Thyroid gland (tissue), 4 donors: ENCODE measurements at regions not wholly inside any gene's neighbourhood (a gene's known extent, or its start where the extent isn't known, plus 50 kb on each side); places are given as distances from the start of the nearest gene placed in this dataset.

Source experiments
- DNase-seq, 2 donors: peaks; one replicate each; pipeline ENCODE4 v3.0.0-alpha.2; 2019
- H3K27ac ChIP-seq, 3 donors: fragments of 200-600 bp; sonication (generic); 1 replicate in 2 of 3; 2 replicates in 1 of 3; pipeline ENCODE4 v1.5.1; 2016 to 2019; ENCODE audit warnings: mild to moderate bottlenecking in 1 of 3, moderate library complexity in 1 of 3
- H3K27me3 ChIP-seq: fragments of 200-600 bp; sonication (generic); one replicate; pipeline ENCODE4 v1.5.1; 2019
- H3K36me3 ChIP-seq, 2 donors: fragments of 200-600 bp; sonication (generic); one replicate each; pipeline ENCODE4 v1.5.1; 2016 to 2019
- H3K4me1 ChIP-seq, 2 donors: fragments of 200-600 bp; sonication (generic); one replicate each; pipeline ENCODE4 v1.5.1; 2017 to 2019
- H3K4me3 ChIP-seq, 3 donors: fragments of 200-600 bp; sonication (generic); replicated peaks in 1 of 3; 1 replicate in 2 of 3; 2 replicates in 1 of 3; pipeline ENCODE4 v1.5.1; 2016; ENCODE audit warnings: mild to moderate bottlenecking in 1 of 3
- H3K9me3 ChIP-seq: fragments of 200-600 bp; sonication (generic); one replicate; pipeline ENCODE4 v1.5.1; 2017
- CTCF ChIP-seq, 6 experiments: fragments of 200-600 bp in 3 of 6; fragments of 450-650 bp in 3 of 6; sonication (generic) in 3 of 6; IDR thresholded peaks; one replicate each; pipeline ENCODE4 v1.5.1; 2016 to 2019; ENCODE audit warnings: antibody characterized with exemption in 6 of 6, mild to moderate bottlenecking in 2 of 6, inconsistent platforms in 1 of 6, moderate library complexity in 1 of 6
- POLR2A ChIP-seq, 2 donors: fragments of 450-650 bp; IDR thresholded peaks; one replicate each; pipeline ENCODE4 v1.6.1; 2017; ENCODE audit warnings: antibody characterized with exemption in 2 of 2, mild to moderate bottlenecking in 2 of 2, moderate library complexity in 1 of 2
- WGBS, 2 donors: methylation state at CpG; one replicate each; pipeline ENCODE4 v1.1.5; 2017; 5-methylcytosine and 5-hydroxymethylcytosine counted together
- intact Hi-C: fragments of 100-400 bp; cut with DNase I; formaldehyde crosslinking; loops from one replicate; pipeline ENCODE4 v1.15.1; 2023

DNA sequence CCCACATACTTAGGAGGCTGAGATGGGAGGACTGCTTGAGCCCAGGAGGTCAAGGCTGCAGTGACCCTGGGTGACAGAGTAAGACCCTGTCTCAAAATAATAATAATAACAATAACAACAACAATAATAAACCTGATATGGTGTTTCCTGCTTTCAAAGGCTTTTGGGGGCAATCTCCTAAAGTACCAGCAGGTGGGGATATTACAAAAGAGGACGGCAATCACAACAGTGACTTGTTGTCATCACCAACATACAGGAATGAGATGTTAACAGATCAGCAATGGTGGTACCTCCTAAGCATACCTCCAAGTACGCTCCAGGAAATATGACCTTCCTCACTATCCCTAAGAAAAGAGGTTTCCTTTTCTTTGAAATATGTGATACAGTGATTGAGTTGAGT is 91.1 kb upstream of the RNF180 start:
- Histone ChIP-seq H3K27ac (no peak overlapping the region), H3K4me1 (no peaks in the 10 kb centered on the region), H3K9me3 (no peaks in the 10 kb centered on the region), H3K4me3 (no peak overlapping the region), H3K27me3 (no peaks in the 10 kb centered on the region), H3K36me3 (no peaks in the 10 kb centered on the region)
- WGBS, 2 donors = 21 to 27% methylated on average over 2 of the region's 2 CpGs
- DNase-seq = no peak
- TF ChIP-seq POLR2A (IDR thresholded peaks at IDR 0.05) = no peak
- TF ChIP-seq CTCF (IDR thresholded peaks at IDR 0.05) = peak in 3 of 6 experiments; percentile 35 to 46 (median 37)
- intact Hi-C loops = no loop called here

DNA sequence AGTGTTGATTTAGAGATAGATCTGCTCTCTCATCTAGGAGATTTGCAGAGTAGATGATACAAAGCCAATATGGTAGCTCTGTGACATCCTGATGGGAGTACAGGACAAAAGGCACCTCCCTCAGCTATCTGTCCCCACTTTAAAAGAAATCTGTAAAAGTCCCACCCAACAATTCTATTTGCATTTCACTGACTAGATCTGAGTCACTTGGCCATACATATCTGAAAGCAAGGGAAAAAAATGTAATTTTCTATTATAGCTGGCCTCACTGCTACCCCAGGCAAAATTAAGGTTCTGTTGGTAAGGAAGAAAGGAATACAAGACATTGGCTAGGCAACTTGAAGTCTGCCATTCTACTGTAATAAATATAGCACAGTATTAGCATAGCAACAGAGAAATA is 96.2 kb upstream of the RNF180 start:
- no peak overlapping the region for H3K27ac ChIP-seq
- TF ChIP-seq CTCF (IDR thresholded peaks at IDR 0.05) (no peak), POLR2A (IDR thresholded peaks at IDR 0.05) (no peak)
- H3K4me1 ChIP-seq = no peaks in the 10 kb centered on the region
- no peaks in the 10 kb centered on the region for H3K36me3 ChIP-seq
- DNase-seq = no peak
- no peak overlapping the region for H3K4me3 ChIP-seq
- H3K27me3 ChIP-seq = no peaks in the 10 kb centered on the region
- no peaks in the 10 kb centered on the region for H3K9me3 ChIP-seq
- intact Hi-C loops = no loop called here

GRCh38 chr5:64050296-64050695 is 88.1 kb upstream of the HTR1A start:
- Histone ChIP-seq H3K36me3 (no peaks in the 10 kb centered on the region), H3K4me1 (no peaks in the 10 kb centered on the region), H3K27me3 (no peaks in the 10 kb centered on the region), H3K27ac (no peak overlapping the region), H3K9me3 (no peaks in the 10 kb centered on the region), H3K4me3 (no peak overlapping the region)
- no peak for DNase-seq
- no peak for TF ChIP-seq CTCF (IDR thresholded peaks at IDR 0.05)
- no peak for TF ChIP-seq POLR2A (IDR thresholded peaks at IDR 0.05)
- intact Hi-C loops = no loop called here

- Histone ChIP-seq H3K9me3 (no peaks in the 10 kb centered on the region), H3K36me3 (no peaks in the 10 kb centered on the region), H3K4me3 (no peak overlapping the region), H3K27ac (no peak overlapping the region), H3K4me1 (no peaks in the 10 kb centered on the region), H3K27me3 (no peaks in the 10 kb centered on the region)
- WGBS, 2 donors = 71 to 92% methylated on average over 3 of the region's 3 CpGs
- no peak for DNase-seq
- intact Hi-C loops = no loop called here
- TF ChIP-seq CTCF (IDR thresholded peaks at IDR 0.05) (no peak), POLR2A (IDR thresholded peaks at IDR 0.05) (no peak)
These were observed 78.2 kb upstream of the HTR1A start for GRCh38 chr5:64040490-64040889.

- H3K4me1 ChIP-seq = no peaks in the 10 kb centered on the region
- no peaks in the 10 kb centered on the region for H3K36me3 ChIP-seq
- H3K4me3 ChIP-seq = no peak overlapping the region
- no peak for DNase-seq
- H3K27ac ChIP-seq = no peak overlapping the region
- no peak for TF ChIP-seq CTCF (IDR thresholded peaks at IDR 0.05)
- no peak for TF ChIP-seq POLR2A (IDR thresholded peaks at IDR 0.05)
- no peaks in the 10 kb centered on the region for H3K27me3 ChIP-seq
- intact Hi-C loops = no loop called here
- H3K9me3 ChIP-seq = no peaks in the 10 kb centered on the region
- 82 to 87% methylated on average over 2 of the region's 2 CpGs for WGBS, 2 donors
These were observed 64.2 kb upstream of the HTR1A start for GRCh38 chr5:64026493-64026892.
